ENCODE measurements at regions not wholly inside any gene's neighbourhood (a gene's known extent, or its start where the extent isn't known, plus 50 kb on each side); places are given as distances from the start of the nearest gene placed in this dataset.

DNA sequence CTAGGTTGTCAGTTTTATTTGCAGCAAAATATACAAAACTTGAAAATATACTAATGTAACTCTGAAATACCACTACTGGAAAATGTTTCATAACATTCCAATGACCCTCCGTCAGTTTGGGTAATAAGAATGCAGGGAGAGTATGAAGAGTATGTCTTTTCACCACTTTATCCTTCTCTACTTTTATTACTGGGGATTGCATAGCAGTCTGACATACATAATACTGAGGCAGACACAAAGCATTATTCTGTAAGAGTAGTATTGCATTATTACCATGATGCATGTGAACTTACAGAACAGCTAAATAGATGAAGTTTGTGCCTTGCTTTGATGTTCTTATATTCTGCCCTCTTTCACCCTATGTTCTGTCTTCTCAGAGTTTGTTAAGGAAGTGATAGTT, 151.8 kb upstream of the TPK1 start:
- no peak for DNase-seq
- in situ Hi-C loops (cut with MboI; ENCODE audit: low sequenced_read_pairs in 4 of 4) (no loop called here), intact Hi-C loops (cut with DNase I; ENCODE audit: low total_unique reads) (no loop called here)
- Histone ChIP-seq H3K27ac (no peak overlapping the region), H3K4me1 (no peaks in the 10 kb centered on the region), H3K9me3 (no peaks in the 10 kb centered on the region), H3K27me3 (no peaks in the 10 kb centered on the region), H3K4me3 (no peak overlapping the region), H3K36me3 (no peaks in the 10 kb centered on the region)
- no peak for ATAC-seq
- no peak for TF ChIP-seq POLR2A (IDR thresholded peaks at IDR 0.05)
- TF ChIP-seq, protein P1, sequence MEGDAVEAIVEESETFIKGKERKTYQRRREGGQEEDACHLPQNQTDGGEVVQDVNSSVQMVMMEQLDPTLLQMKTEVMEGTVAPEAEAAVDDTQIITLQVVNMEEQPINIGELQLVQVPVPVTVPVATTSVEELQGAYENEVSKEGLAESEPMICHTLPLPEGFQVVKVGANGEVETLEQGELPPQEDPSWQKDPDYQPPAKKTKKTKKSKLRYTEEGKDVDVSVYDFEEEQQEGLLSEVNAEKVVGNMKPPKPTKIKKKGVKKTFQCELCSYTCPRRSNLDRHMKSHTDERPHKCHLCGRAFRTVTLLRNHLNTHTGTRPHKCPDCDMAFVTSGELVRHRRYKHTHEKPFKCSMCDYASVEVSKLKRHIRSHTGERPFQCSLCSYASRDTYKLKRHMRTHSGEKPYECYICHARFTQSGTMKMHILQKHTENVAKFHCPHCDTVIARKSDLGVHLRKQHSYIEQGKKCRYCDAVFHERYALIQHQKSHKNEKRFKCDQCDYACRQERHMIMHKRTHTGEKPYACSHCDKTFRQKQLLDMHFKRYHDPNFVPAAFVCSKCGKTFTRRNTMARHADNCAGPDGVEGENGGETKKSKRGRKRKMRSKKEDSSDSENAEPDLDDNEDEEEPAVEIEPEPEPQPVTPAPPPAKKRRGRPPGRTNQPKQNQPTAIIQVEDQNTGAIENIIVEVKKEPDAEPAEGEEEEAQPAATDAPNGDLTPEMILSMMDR (IDR thresholded peaks at IDR 0.05 in 4 of 5, conservative IDR thresholded peaks at IDR 0.05 in 1 of 5), result no peak

- no peak for TF ChIP-seq POLR2A (IDR thresholded peaks at IDR 0.05)
- TF ChIP-seq, protein P1 (IDR thresholded peaks at IDR 0.05 in 4 of 5, conservative IDR thresholded peaks at IDR 0.05 in 1 of 5), result no peak
- no peaks in the 10 kb centered on the region for H3K4me1 ChIP-seq
- no peaks in the 10 kb centered on the region for H3K9me3 ChIP-seq
- in situ Hi-C loops (cut with MboI; ENCODE audit: low sequenced_read_pairs in 4 of 4) (no loop called here), intact Hi-C loops (cut with DNase I; ENCODE audit: low total_unique reads) (no loop called here)
- no peaks in the 10 kb centered on the region for H3K36me3 ChIP-seq
- ATAC-seq (no peak), DNase-seq (no peak)
- no peaks in the 10 kb centered on the region for H3K27me3 ChIP-seq
- no peak overlapping the region for H3K27ac ChIP-seq
- no peak overlapping the region for H3K4me3 ChIP-seq
Measured at GRCh38 chr7:144982133-144982532, 146.3 kb upstream of the TPK1 start.

DNA sequence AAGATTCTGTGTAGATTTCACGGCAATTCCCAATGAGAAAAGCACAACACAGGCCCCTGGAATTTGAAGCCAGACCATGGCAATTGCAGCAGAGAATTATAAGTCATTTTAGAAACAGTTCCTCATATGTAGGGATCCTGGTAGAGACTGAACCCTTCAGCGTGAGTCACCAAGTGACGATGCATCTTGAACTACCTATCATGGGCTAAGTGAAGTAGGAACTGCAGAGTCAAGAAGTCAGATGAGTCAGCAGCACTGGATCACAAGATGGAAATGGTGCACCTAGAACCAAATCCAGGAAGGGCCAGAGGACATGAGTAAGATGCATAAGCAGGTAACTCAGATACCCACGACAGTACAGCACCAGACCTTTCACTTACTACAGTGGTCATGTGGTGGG, 140.0 kb upstream of the TPK1 start:
- H3K36me3 ChIP-seq, result no peaks in the 10 kb centered on the region
- intact Hi-C loops (cut with DNase I; ENCODE audit: low total_unique reads) (no loop called here), in situ Hi-C loops (cut with MboI; ENCODE audit: low sequenced_read_pairs in 4 of 4) (no loop called here)
- H3K4me3 ChIP-seq, result no peak overlapping the region
- H3K9me3 ChIP-seq, result no peaks in the 10 kb centered on the region
- H3K4me1 ChIP-seq, result no peaks in the 10 kb centered on the region
- DNase-seq (no peak), ATAC-seq (no peak)
- H3K27me3 ChIP-seq, result no peaks in the 10 kb centered on the region
- H3K27ac ChIP-seq, result no peak overlapping the region
- no peak for TF ChIP-seq POLR2A (IDR thresholded peaks at IDR 0.05)
- TF ChIP-seq, protein P1 (IDR thresholded peaks at IDR 0.05 in 4 of 5, conservative IDR thresholded peaks at IDR 0.05 in 1 of 5), result no peak

GRCh38 chr7:144969787-144970186, 133.9 kb upstream of the TPK1 start:
- H3K36me3 ChIP-seq, result no peaks in the 10 kb centered on the region
- H3K27ac ChIP-seq, result no peak overlapping the region
- intact Hi-C loops (cut with DNase I; ENCODE audit: low total_unique reads), result no loop called here
- ATAC-seq, result no peak
- no peak overlapping the region for H3K4me3 ChIP-seq
- in situ Hi-C loops (cut with MboI; ENCODE audit: low sequenced_read_pairs in 4 of 4), result no loop called here
- no peaks in the 10 kb centered on the region for H3K9me3 ChIP-seq
- no peak for DNase-seq
- no peak for TF ChIP-seq POLR2A (IDR thresholded peaks at IDR 0.05)
- TF ChIP-seq, protein P1 (IDR thresholded peaks at IDR 0.05 in 4 of 5, conservative IDR thresholded peaks at IDR 0.05 in 1 of 5), result no peak
- no peaks in the 10 kb centered on the region for H3K4me1 ChIP-seq
- H3K27me3 ChIP-seq, result no peaks in the 10 kb centered on the region

- TF ChIP-seq POLR2A (IDR thresholded peaks at IDR 0.05), result no peak
- TF ChIP-seq, protein P1 (IDR thresholded peaks at IDR 0.05 in 4 of 5, conservative IDR thresholded peaks at IDR 0.05 in 1 of 5), result no peak
- no peaks in the 10 kb centered on the region for H3K9me3 ChIP-seq
- no peaks in the 10 kb centered on the region for H3K36me3 ChIP-seq
- DNase-seq, result no peak
- H3K27me3 ChIP-seq, result no peaks in the 10 kb centered on the region
- H3K27ac ChIP-seq, result no peak overlapping the region
- no peak overlapping the region for H3K4me3 ChIP-seq
- H3K4me1 ChIP-seq, result no peaks in the 10 kb centered on the region
- ATAC-seq, result no peak
- in situ Hi-C loops (cut with MboI; ENCODE audit: low sequenced_read_pairs in 4 of 4) (no loop called here), intact Hi-C loops (cut with DNase I; ENCODE audit: low total_unique reads) (no loop called here)
Measured at GRCh38 chr7:144960763-144961162, 124.9 kb upstream of the TPK1 start.
